GM12873 (cell line): ENCODE measurements at regions not wholly inside any gene's neighbourhood (a gene's known extent, or its start where the extent isn't known, plus 50 kb on each side); places are given as distances from the start of the nearest gene placed in this dataset.

Source experiments
- TF ChIP-seq, protein P1 (sequence below): IDR thresholded peaks from 2 replicates; pipeline ENCODE4 v1.5.1; 2012; ENCODE audit warnings: low read depth, mild to moderate bottlenecking, moderate library complexity, low read length, control low read depth; ENCODE audit not compliant: insufficient read depth; ENCODE audit errors: missing control alignments

- TF ChIP-seq, protein P1, sequence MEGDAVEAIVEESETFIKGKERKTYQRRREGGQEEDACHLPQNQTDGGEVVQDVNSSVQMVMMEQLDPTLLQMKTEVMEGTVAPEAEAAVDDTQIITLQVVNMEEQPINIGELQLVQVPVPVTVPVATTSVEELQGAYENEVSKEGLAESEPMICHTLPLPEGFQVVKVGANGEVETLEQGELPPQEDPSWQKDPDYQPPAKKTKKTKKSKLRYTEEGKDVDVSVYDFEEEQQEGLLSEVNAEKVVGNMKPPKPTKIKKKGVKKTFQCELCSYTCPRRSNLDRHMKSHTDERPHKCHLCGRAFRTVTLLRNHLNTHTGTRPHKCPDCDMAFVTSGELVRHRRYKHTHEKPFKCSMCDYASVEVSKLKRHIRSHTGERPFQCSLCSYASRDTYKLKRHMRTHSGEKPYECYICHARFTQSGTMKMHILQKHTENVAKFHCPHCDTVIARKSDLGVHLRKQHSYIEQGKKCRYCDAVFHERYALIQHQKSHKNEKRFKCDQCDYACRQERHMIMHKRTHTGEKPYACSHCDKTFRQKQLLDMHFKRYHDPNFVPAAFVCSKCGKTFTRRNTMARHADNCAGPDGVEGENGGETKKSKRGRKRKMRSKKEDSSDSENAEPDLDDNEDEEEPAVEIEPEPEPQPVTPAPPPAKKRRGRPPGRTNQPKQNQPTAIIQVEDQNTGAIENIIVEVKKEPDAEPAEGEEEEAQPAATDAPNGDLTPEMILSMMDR: no peak
These were observed 52.2 kb upstream of the DAB2IP start for GRCh38 chr9:121598965-121599871.

GRCh38 chr9:121599872-121600585, 51.4 kb upstream of the DAB2IP start:
- TF ChIP-seq, protein P1: no peak

DNA sequence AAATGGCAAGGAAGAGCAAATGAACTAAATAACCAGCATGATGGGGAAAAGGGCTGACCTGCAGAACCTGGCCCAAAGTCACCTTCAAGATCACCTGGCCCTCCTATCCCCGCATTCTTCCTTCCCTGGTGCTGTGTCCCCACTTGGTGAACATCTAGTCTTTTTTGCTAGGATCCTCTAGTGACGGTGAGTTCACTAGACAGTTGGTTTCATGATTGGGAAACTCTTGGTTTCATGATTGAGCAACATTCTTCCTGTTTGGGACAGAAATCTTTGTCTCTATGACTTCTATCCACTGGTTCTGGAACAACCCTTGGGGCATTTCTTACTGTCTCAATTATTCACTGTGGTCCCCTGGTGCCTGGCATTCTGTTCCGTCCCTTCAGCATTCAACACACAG, 50.2 kb upstream of the DAB2IP start:
- TF ChIP-seq, protein P1: no peak
